ENCODE measurements at regions not wholly inside any gene's neighbourhood (a gene's known extent, or its start where the extent isn't known, plus 50 kb on each side); places are given as distances from the start of the nearest gene placed in this dataset.

- DNase-seq (ENCODE audit: low read depth in 2 of 2): no peak
These were observed 72.7 kb upstream of the AKAP13 start for GRCh38 chr15:85307687-85308045.

- no peak for DNase-seq (ENCODE audit: low read depth in 2 of 2)
These were observed 68.8 kb upstream of the AKAP13 start for GRCh38 chr15:85311647-85312046.

- no peak for DNase-seq (ENCODE audit: low read depth in 2 of 2)
These were observed 67.9 kb upstream of the AKAP13 start for GRCh38 chr15:85312486-85312885.

- no peak for DNase-seq (ENCODE audit: low read depth in 2 of 2)
These were observed 67.5 kb upstream of the AKAP13 start for GRCh38 chr15:85312929-85313331.

GRCh38 chr15:85313339-85313738 lies 67.1 kb upstream of the AKAP13 start:
- no peak for DNase-seq (ENCODE audit: low read depth in 2 of 2)

GRCh38 chr15:85314146-85314545 lies 66.3 kb upstream of the AKAP13 start:
- no peak for DNase-seq (ENCODE audit: low read depth in 2 of 2)

- DNase-seq (ENCODE audit: low read depth in 2 of 2): no peak
These were observed 65.8 kb upstream of the AKAP13 start for GRCh38 chr15:85314633-85315032.

GRCh38 chr15:85316244-85316934 lies 64.0 kb upstream of the AKAP13 start:
- DNase-seq (ENCODE audit: low read depth in 2 of 2): no peak

GRCh38 chr15:85318048-85318731 lies 62.2 kb upstream of the AKAP13 start:
- DNase-seq (ENCODE audit: low read depth in 2 of 2): no peak

GRCh38 chr15:85318732-85319076 lies 61.7 kb upstream of the AKAP13 start:
- no peak for DNase-seq (ENCODE audit: low read depth in 2 of 2)

GRCh38 chr15:85324202-85324601 lies 56.2 kb upstream of the AKAP13 start:
- DNase-seq (ENCODE audit: low read depth in 2 of 2): no peak

- DNase-seq (ENCODE audit: low read depth in 2 of 2): no peak
These were observed 54.6 kb upstream of the AKAP13 start for GRCh38 chr15:85325834-85326233.

- no peak for DNase-seq (ENCODE audit: low read depth in 2 of 2)
These were observed 54.1 kb upstream of the AKAP13 start for GRCh38 chr15:85326291-85326690.

GRCh38 chr15:85327820-85328219 lies 52.6 kb upstream of the AKAP13 start:
- no peak for DNase-seq (ENCODE audit: low read depth in 2 of 2)

- DNase-seq (ENCODE audit: low read depth in 2 of 2): no peak
These were observed 50.6 kb upstream of the AKAP13 start for GRCh38 chr15:85329561-85330422.

All from stimulated activated CD4-positive, alpha-beta T cell treated with anti-CD3 and anti-CD28 coated beads, Interleukin-4, amount 100 ng/mL, for 48 hours (primary cell).